ENCODE measurements at regions not wholly inside any gene's neighbourhood (a gene's known extent, or its start where the extent isn't known, plus 50 kb on each side); places are given as distances from the start of the nearest gene placed in this dataset.

GRCh38 chr13:86095351-86095750 is 296.1 kb upstream of the SLITRK6 start:
- DNase-seq (ENCODE audit: low read depth, low spot score) (no peak), FAIRE-seq (no peak)
- TF ChIP-seq CTCF (optimal IDR thresholded peaks at IDR 0.05 in 1 of 3, IDR thresholded peaks at IDR 0.05 in 1 of 3, conservative IDR thresholded peaks at IDR 0.05 in 1 of 3; ENCODE audit: extremely low read depth in 1 of 3, insufficient read depth in 2 of 3, low read length in 3 of 3), result no peak
- no peak for TF ChIP-seq EZH2 (IDR thresholded peaks at IDR 0.05; ENCODE audit: low read length)
- Histone ChIP-seq H3K4me3 (ENCODE audit: control insufficient read depth in 2 of 3, extremely low read depth in 1 of 3, insufficient read depth in 2 of 3, low read depth in 1 of 3, low read length in 3 of 3) (no peak overlapping the region), H4K20me1 (ENCODE audit: control insufficient read depth, extremely low read depth, insufficient read depth, low read length) (no peaks in the 10 kb centered on the region), H3K36me3 (ENCODE audit: control insufficient read depth in 2 of 2, extremely low read depth in 1 of 2, insufficient read depth in 2 of 2, low read length in 2 of 2) (no peaks in the 10 kb centered on the region), H3K9me1 (ENCODE audit: control insufficient read depth, extremely low read depth, insufficient read depth, low read length) (no peaks in the 10 kb centered on the region), H3K9me3 (ENCODE audit: control insufficient read depth, low read depth, low read length) (no peaks in the 10 kb centered on the region), H3K27me3 (ENCODE audit: control insufficient read depth, extremely low read depth, insufficient read depth, low read length) (no peaks in the 10 kb centered on the region), H3K9ac (ENCODE audit: control insufficient read depth, extremely low read depth, insufficient read depth, low read length) (no peak overlapping the region), H2AFZ (ENCODE audit: control insufficient read depth, low read length) (no peak overlapping the region), H3K4me1 (ENCODE audit: control insufficient read depth, extremely low read depth, insufficient read depth, low read length) (no peaks in the 10 kb centered on the region), H3K4me2 (ENCODE audit: control insufficient read depth, extremely low read depth, insufficient read depth, low read depth, low read length) (no peak overlapping the region), H3K27ac (ENCODE audit: control insufficient read depth, insufficient read depth, low read length) (no peak overlapping the region), H3K79me2 (ENCODE audit: control insufficient read depth, insufficient read depth, low read length) (no peaks in the 10 kb centered on the region)
- dilution Hi-C loops (cut with MboI; ENCODE audit: extremely low pct_ligation_motif_present, low sequenced_read_pairs), result no loop called here

- no peak overlapping the region for H3K27ac ChIP-seq (ENCODE audit: control insufficient read depth, insufficient read depth, low read length)
- no peaks in the 10 kb centered on the region for H3K27me3 ChIP-seq (ENCODE audit: control insufficient read depth, extremely low read depth, insufficient read depth, low read length)
- no peaks in the 10 kb centered on the region for H3K36me3 ChIP-seq (ENCODE audit: control insufficient read depth in 2 of 2, extremely low read depth in 1 of 2, insufficient read depth in 2 of 2, low read length in 2 of 2)
- no peaks in the 10 kb centered on the region for H3K79me2 ChIP-seq (ENCODE audit: control insufficient read depth, insufficient read depth, low read length)
- no peak overlapping the region for H3K4me3 ChIP-seq (ENCODE audit: control insufficient read depth in 2 of 3, extremely low read depth in 1 of 3, insufficient read depth in 2 of 3, low read depth in 1 of 3, low read length in 3 of 3)
- H3K4me1 ChIP-seq (ENCODE audit: control insufficient read depth, extremely low read depth, insufficient read depth, low read length), result no peaks in the 10 kb centered on the region
- no peaks in the 10 kb centered on the region for H3K9me1 ChIP-seq (ENCODE audit: control insufficient read depth, extremely low read depth, insufficient read depth, low read length)
- H4K20me1 ChIP-seq (ENCODE audit: control insufficient read depth, extremely low read depth, insufficient read depth, low read length), result no peaks in the 10 kb centered on the region
- dilution Hi-C loops (cut with MboI; ENCODE audit: extremely low pct_ligation_motif_present, low sequenced_read_pairs), result no loop called here
- no peak overlapping the region for H3K9ac ChIP-seq (ENCODE audit: control insufficient read depth, extremely low read depth, insufficient read depth, low read length)
- FAIRE-seq, result no peak
- H2AFZ ChIP-seq (ENCODE audit: control insufficient read depth, low read length), result no peak overlapping the region
- H3K9me3 ChIP-seq (ENCODE audit: control insufficient read depth, low read depth, low read length), result no peaks in the 10 kb centered on the region
- TF ChIP-seq EZH2 (IDR thresholded peaks at IDR 0.05; ENCODE audit: low read length) (no peak), CTCF (optimal IDR thresholded peaks at IDR 0.05 in 1 of 3, IDR thresholded peaks at IDR 0.05 in 1 of 3, conservative IDR thresholded peaks at IDR 0.05 in 1 of 3; ENCODE audit: extremely low read depth in 1 of 3, insufficient read depth in 2 of 3, low read length in 3 of 3) (no peak)
- DNase-seq (ENCODE audit: low read depth, low spot score), result no peak
- no peak overlapping the region for H3K4me2 ChIP-seq (ENCODE audit: control insufficient read depth, extremely low read depth, insufficient read depth, low read depth, low read length)
Observed at GRCh38 chr13:86090181-86090580, 291.0 kb upstream of the SLITRK6 start.

Measured in keratinocyte (primary cell).